ENCODE measurements at regions not wholly inside any gene's neighbourhood (a gene's known extent, or its start where the extent isn't known, plus 50 kb on each side); places are given as distances from the start of the nearest gene placed in this dataset.
"Not testable (repeated sequence)": the region's sequence is repeated elsewhere in the genome, so short reads cannot be mapped to it uniquely, and the experiment has no call there.

DNA sequence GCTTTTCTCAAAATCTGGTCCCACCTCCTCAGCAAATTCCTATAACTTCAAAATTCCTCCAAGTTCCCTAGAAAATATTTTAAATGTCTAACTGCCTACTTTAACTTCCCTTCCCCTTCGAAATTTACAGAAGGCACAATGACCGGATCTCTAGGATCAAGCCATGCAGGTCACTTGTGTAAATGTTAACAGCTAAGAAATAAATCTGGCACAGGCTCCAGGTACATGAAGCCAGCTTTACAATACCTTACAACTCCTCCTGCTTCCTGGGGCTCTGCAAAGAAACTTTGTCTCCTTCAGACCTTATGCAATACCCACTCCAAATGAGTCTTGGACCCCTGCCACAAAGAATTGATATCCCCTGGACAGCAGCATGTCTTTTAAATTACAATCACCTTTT is 1164.2 kb downstream of the BRINP3 start:
- no peak for DNase-seq
- Histone ChIP-seq H3K4me3 (ENCODE audit: low read length) (no peak overlapping the region), H3K9me3 (ENCODE audit: control insufficient read depth, low read depth, low read length) (no peaks in the 10 kb centered on the region), H3K27ac (ENCODE audit: low read length) (no peak overlapping the region), H3K27me3 (ENCODE audit: control insufficient read depth, insufficient read depth, low read length) (no peaks in the 10 kb centered on the region), H3K36me3 (ENCODE audit: control insufficient read depth, insufficient read depth, low read length) (no peaks in the 10 kb centered on the region), H3K4me1 (ENCODE audit: control insufficient read depth, insufficient read depth, low read length) (no peaks in the 10 kb centered on the region)
- no CpG with 5 or more reads among the region's 2 CpGs for WGBS (ENCODE audit: insufficient coverage, low lambda C conversion rate)

- no peak for DNase-seq
- 75% methylated on average over 3 of the region's 4 CpGs for WGBS (ENCODE audit: insufficient coverage, low lambda C conversion rate)
- Histone ChIP-seq H3K36me3 (ENCODE audit: control insufficient read depth, insufficient read depth, low read length) (no peaks in the 10 kb centered on the region), H3K4me3 (ENCODE audit: low read length) (no peak overlapping the region), H3K27ac (ENCODE audit: low read length) (no peak overlapping the region), H3K27me3 (ENCODE audit: control insufficient read depth, insufficient read depth, low read length) (no peaks in the 10 kb centered on the region), H3K4me1 (ENCODE audit: control insufficient read depth, insufficient read depth, low read length) (no peaks in the 10 kb centered on the region), H3K9me3 (ENCODE audit: control insufficient read depth, low read depth, low read length) (no peaks in the 10 kb centered on the region)
Observed at GRCh38 chr1:189315035-189315901, 1162.4 kb downstream of the BRINP3 start.

GRCh38 chr1:189323091-189323490 is 1154.6 kb downstream of the BRINP3 start:
- WGBS (ENCODE audit: insufficient coverage, low lambda C conversion rate), result 52% methylated on average over 3 of the region's 3 CpGs
- DNase-seq, result no peak
- H3K9me3 ChIP-seq (ENCODE audit: control insufficient read depth, low read depth, low read length), result no peaks in the 10 kb centered on the region

DNA sequence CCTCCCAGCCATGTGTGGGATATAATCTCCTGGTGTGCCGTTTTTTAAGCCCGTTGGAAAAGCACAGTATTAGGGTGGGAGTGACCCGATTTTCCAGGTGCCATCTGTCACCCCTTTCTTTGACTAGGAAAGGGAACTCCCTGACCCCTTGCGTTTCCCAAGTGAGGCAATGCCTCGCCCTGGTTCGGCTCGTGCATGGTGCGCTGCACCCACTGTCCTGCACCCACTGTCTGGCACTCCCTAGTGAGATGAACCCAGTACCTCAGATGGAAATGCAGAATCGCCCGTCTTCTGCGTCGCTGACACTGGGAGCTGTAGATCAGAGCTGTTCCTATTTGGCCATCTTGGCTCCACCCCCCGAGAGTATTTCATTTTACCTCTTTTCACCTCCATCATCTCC is 1146.6 kb downstream of the BRINP3 start:
- not testable (repeated sequence) for H3K27ac ChIP-seq (ENCODE audit: low read length); H3K36me3 ChIP-seq (ENCODE audit: control insufficient read depth, insufficient read depth, low read length); DNase-seq; H3K4me3 ChIP-seq (ENCODE audit: low read length); H3K4me1 ChIP-seq (ENCODE audit: control insufficient read depth, insufficient read depth, low read length); H3K9me3 ChIP-seq (ENCODE audit: control insufficient read depth, low read depth, low read length); H3K27me3 ChIP-seq (ENCODE audit: control insufficient read depth, insufficient read depth, low read length)
- 100% methylated on average over 1 of the region's 13 CpGs for WGBS (ENCODE audit: insufficient coverage, low lambda C conversion rate)

More at GRCh38 chr1:189323091-189323490, 1154.6 kb downstream of the BRINP3 start:
- Histone ChIP-seq H3K4me1 (ENCODE audit: control insufficient read depth, insufficient read depth, low read length) (no peaks in the 10 kb centered on the region), H3K27me3 (ENCODE audit: control insufficient read depth, insufficient read depth, low read length) (no peaks in the 10 kb centered on the region), H3K4me3 (ENCODE audit: low read length) (no peak overlapping the region), H3K36me3 (ENCODE audit: control insufficient read depth, insufficient read depth, low read length) (no peaks in the 10 kb centered on the region), H3K27ac (ENCODE audit: low read length) (no peak overlapping the region)

GRCh38 chr1:189336115-189337100 is 1141.3 kb downstream of the BRINP3 start:
- DNase-seq, result no peak
- Histone ChIP-seq H3K36me3 (ENCODE audit: control insufficient read depth, insufficient read depth, low read length) (no peaks in the 10 kb centered on the region), H3K27me3 (ENCODE audit: control insufficient read depth, insufficient read depth, low read length) (no peaks in the 10 kb centered on the region), H3K4me3 (ENCODE audit: low read length) (no peak overlapping the region), H3K27ac (ENCODE audit: low read length) (no peak overlapping the region), H3K9me3 (ENCODE audit: control insufficient read depth, low read depth, low read length) (no peaks in the 10 kb centered on the region), H3K4me1 (ENCODE audit: control insufficient read depth, insufficient read depth, low read length) (no peaks in the 10 kb centered on the region)
- no CpG with 5 or more reads among the region's 17 CpGs for WGBS (ENCODE audit: insufficient coverage, low lambda C conversion rate)

- Histone ChIP-seq H3K27ac (ENCODE audit: low read length) (no peak overlapping the region), H3K27me3 (ENCODE audit: control insufficient read depth, insufficient read depth, low read length) (no peaks in the 10 kb centered on the region), H3K36me3 (ENCODE audit: control insufficient read depth, insufficient read depth, low read length) (no peaks in the 10 kb centered on the region), H3K4me1 (ENCODE audit: control insufficient read depth, insufficient read depth, low read length) (no peaks in the 10 kb centered on the region), H3K9me3 (ENCODE audit: control insufficient read depth, low read depth, low read length) (no peaks in the 10 kb centered on the region), H3K4me3 (ENCODE audit: low read length) (no peak overlapping the region)
- WGBS (ENCODE audit: insufficient coverage, low lambda C conversion rate), result 81% methylated on average over 3 of the region's 4 CpGs
- no peak for DNase-seq
Observed at GRCh38 chr1:189349607-189350006, 1128.1 kb downstream of the BRINP3 start.

DNA sequence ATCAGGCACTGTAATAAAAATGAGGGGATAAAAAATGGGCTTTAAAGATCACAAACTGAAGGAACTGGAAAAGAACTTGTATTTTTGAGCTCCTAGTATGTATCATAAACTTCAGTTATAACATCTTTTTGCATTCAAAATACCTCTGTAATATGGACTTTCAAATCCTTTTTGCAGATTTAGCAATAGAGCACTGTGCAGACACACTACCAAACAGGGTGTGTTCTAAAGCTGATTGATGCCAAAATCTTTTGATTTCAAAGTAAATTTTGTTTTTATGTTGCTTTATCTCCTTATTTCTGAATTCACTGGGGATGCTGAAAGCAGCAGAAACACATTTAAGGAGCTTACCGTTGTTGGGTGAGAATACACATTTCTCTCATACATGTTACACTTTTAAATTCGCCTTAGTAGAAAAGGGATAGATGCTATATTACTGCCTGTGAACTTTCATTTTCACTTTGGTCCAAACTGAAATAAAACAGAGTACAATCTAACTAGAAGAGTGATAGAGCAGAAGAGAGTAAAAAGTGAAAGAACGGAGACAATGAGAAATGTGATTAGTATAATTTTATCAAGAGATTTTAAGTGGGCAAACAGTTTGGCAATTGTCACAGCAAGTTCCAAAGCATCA is 1126.6 kb downstream of the BRINP3 start:
- Histone ChIP-seq H3K4me1 (ENCODE audit: control insufficient read depth, insufficient read depth, low read length) (no peaks in the 10 kb centered on the region), H3K27me3 (ENCODE audit: control insufficient read depth, insufficient read depth, low read length) (no peaks in the 10 kb centered on the region), H3K4me3 (ENCODE audit: low read length) (no peak overlapping the region), H3K9me3 (ENCODE audit: control insufficient read depth, low read depth, low read length) (no peaks in the 10 kb centered on the region), H3K27ac (ENCODE audit: low read length) (no peak overlapping the region), H3K36me3 (ENCODE audit: control insufficient read depth, insufficient read depth, low read length) (no peaks in the 10 kb centered on the region)
- no peak for DNase-seq
- 90% methylated on average over 2 of the region's 3 CpGs for WGBS (ENCODE audit: insufficient coverage, low lambda C conversion rate)

GRCh38 chr1:189351960-189352359 is 1125.7 kb downstream of the BRINP3 start:
- Histone ChIP-seq H3K27me3 (ENCODE audit: control insufficient read depth, insufficient read depth, low read length) (no peaks in the 10 kb centered on the region), H3K9me3 (ENCODE audit: control insufficient read depth, low read depth, low read length) (no peaks in the 10 kb centered on the region), H3K4me1 (ENCODE audit: control insufficient read depth, insufficient read depth, low read length) (no peaks in the 10 kb centered on the region), H3K36me3 (ENCODE audit: control insufficient read depth, insufficient read depth, low read length) (no peaks in the 10 kb centered on the region), H3K4me3 (ENCODE audit: low read length) (no peak overlapping the region), H3K27ac (ENCODE audit: low read length) (no peak overlapping the region)
- no CpG with 5 or more reads among the region's 1 CpG for WGBS (ENCODE audit: insufficient coverage, low lambda C conversion rate)
- DNase-seq, result no peak

DNA sequence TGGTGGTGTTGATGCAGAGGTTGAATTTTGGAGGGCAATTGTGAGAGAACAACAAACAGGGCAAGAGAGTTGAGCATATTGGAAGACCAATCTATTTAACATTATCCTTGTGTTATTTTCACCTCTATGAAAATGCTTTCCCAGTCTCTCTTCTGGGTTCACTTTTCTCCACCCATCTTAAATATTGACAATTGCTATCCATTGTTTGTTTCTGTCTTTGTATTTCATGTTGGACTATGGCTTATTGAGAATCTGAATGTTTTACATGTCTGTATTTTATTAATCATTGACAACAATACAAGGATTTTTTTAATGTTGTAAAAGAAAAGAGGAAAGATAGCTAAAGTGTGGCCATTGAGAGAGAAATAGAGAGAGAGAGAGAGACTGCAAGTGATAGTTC is 1121.5 kb downstream of the BRINP3 start:
- Histone ChIP-seq H3K4me1 (ENCODE audit: control insufficient read depth, insufficient read depth, low read length) (no peaks in the 10 kb centered on the region), H3K4me3 (ENCODE audit: low read length) (no peak overlapping the region), H3K9me3 (ENCODE audit: control insufficient read depth, low read depth, low read length) (no peaks in the 10 kb centered on the region), H3K36me3 (ENCODE audit: control insufficient read depth, insufficient read depth, low read length) (no peaks in the 10 kb centered on the region), H3K27me3 (ENCODE audit: control insufficient read depth, insufficient read depth, low read length) (no peaks in the 10 kb centered on the region), H3K27ac (ENCODE audit: low read length) (no peak overlapping the region)
- no peak for DNase-seq

DNA sequence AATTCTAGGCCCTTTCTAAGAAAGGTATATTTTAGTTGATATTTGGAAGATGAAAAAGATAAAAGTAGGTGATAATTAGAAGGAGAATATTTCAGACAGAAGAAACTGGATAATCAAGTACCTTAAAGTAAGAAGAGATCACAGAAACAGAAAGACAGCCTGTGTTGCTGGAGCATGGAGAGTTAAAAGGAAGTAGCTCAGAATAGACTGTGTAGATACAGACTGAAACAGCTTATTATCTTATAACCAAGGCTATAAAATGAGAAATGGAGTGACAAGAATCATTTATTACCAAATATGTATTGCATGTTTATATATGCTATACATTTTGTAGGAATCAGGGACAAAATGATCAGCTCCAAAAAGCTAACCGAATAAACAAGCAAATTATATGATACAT is 1120.3 kb downstream of the BRINP3 start:
- no peak overlapping the region for H3K27ac ChIP-seq (ENCODE audit: low read length)
- DNase-seq, result no peak
- H3K36me3 ChIP-seq (ENCODE audit: control insufficient read depth, insufficient read depth, low read length), result no peaks in the 10 kb centered on the region
- H3K9me3 ChIP-seq (ENCODE audit: control insufficient read depth, low read depth, low read length), result no peaks in the 10 kb centered on the region
- no peaks in the 10 kb centered on the region for H3K27me3 ChIP-seq (ENCODE audit: control insufficient read depth, insufficient read depth, low read length)
- H3K4me3 ChIP-seq (ENCODE audit: low read length), result no peak overlapping the region
- H3K4me1 ChIP-seq (ENCODE audit: control insufficient read depth, insufficient read depth, low read length), result no peaks in the 10 kb centered on the region
- WGBS (ENCODE audit: insufficient coverage, low lambda C conversion rate), result 82% methylated on average over 1 of the region's 1 CpG
